Right cardiac atrium (tissue), 5 donors: ENCODE measurements at regions not wholly inside any gene's neighbourhood (a gene's known extent, or its start where the extent isn't known, plus 50 kb on each side); places are given as distances from the start of the nearest gene placed in this dataset.

Experiments used
- ATAC-seq, 2 donors: fragments of 200-7000 bp; cut with Tn5 transposase; one replicate each; pipeline versions ENCODE4 v1.8.0 to v1.9.1; 2020; ENCODE audit warnings: moderate library complexity in 2 of 2, mild to moderate bottlenecking in 1 of 2
- DNase-seq, 3 donors: peaks; one replicate each; pipeline ENCODE4 v3.0.0-alpha.2; 2020
- H3K27ac ChIP-seq: one replicate; pipeline ENCODE4 v1.5.1; 2013; ENCODE audit warnings: mild to moderate bottlenecking, low read length, control low read depth, moderate library complexity
- H3K27me3 ChIP-seq: one replicate; pipeline ENCODE4 v1.6.1; 2013; ENCODE audit not compliant: control insufficient read depth, insufficient read depth
- H3K4me1 ChIP-seq: one replicate; pipeline ENCODE4 v1.6.1; 2013; ENCODE audit warnings: low read length; ENCODE audit not compliant: control insufficient read depth, insufficient read depth
- H3K4me3 ChIP-seq: one replicate; pipeline ENCODE4 v1.5.1; 2013; ENCODE audit warnings: low read length, control low read depth
- H3K9me3 ChIP-seq: one replicate; pipeline ENCODE4 v1.6.1; 2013; ENCODE audit warnings: low read length; ENCODE audit not compliant: control insufficient read depth
- WGBS: extraction: QIAGEN DNeasy Blood & Tissue Kit; methylation state at CpG from one replicate; pipeline ENCODE4 v1.1.7; 2013; 5-methylcytosine and 5-hydroxymethylcytosine counted together
- intact Hi-C, 4 donors: fragments of 100-400 bp; cut with DNase I; formaldehyde crosslinking; loops; one replicate each; pipeline versions ENCODE4 v1.11.0 to v1.14.0; 2022 to 2023
- donor health status: healthy with polysubstance abuse.
- donor health status: DM: no; HTN: yes; CAD: no.
- donor health status: DM: no; HTN: no; CAD: no.
- donor health status: DM: no; HTN: yes; CAD: no; lungs with severe emphysema.
- donor health status: DM: yes; HTN: yes; CAD: no.

DNA sequence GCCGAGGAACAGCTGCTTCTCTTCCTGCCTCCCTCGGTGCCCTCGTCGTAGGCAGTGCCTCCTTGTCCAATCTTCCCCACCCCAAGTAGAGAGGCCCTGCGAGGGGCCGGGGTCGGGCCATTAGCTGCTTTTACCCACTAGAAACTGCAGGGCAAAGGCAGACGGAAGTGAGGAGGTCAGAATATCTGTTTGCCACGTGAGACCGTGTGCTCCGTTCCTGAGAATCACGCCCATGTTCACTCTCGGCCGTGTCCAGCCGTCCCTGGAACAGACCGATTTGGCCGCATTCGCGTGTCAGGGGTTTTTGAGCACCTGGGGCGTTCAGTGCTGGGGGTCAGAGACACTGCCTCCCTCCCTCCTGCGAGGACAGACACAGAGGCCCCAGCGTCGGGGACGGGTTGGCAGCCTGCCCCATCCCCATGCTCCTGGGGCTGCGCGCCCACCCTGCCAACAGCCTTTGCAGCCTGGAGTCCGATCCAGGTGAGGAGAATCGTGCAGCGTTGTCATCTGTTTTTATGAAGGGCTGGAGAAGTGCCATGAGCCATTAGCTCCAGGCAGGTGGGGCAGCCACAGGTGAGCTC is 982.2 kb downstream of the BRD1 start:
- WGBS = 83% methylated on average over 29 of the region's 29 CpGs
- intact Hi-C loops = no loop called here
- Histone ChIP-seq H3K4me3 (no peak overlapping the region), H3K27me3 (no peaks in the 10 kb centered on the region), H3K27ac (no peak overlapping the region), H3K4me1 (no peaks in the 10 kb centered on the region), H3K9me3 (no peaks in the 10 kb centered on the region)
- DNase-seq = peak in 1 of 3 donors; percentile 22
- no peak for ATAC-seq

DNA sequence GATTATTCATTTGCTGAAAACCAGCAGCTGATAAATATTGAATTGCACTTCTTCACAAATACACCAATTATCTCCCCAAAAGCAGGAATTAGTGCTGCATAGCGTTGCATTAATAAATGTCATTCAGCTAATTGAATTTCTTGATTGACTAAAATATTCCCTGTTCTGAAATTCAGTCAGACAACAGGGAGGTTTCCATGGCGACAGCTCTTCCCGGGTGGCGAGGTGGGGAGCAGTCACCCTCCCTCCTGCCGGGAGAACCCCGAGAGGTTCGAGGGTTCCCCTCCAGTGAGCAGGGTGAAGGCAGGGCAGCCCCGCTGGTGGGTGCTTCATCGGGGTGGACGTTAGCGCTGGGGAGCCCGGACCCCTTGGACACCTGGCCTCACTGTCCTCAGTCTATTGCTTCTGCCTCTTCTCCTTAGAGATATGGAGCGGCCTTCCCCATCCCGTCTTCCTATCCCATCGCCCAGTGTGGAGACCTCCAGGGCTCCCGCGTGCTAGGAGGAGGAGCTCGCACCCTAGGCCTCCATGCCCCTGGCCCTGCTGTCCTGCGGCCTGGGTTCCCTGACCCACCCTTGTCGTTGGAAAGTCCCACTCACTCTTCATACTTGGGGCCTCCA is 983.5 kb downstream of the BRD1 start:
- Histone ChIP-seq H3K4me3 (no peak overlapping the region), H3K9me3 (no peaks in the 10 kb centered on the region), H3K27me3 (no peaks in the 10 kb centered on the region), H3K27ac (no peak overlapping the region), H3K4me1 (no peaks in the 10 kb centered on the region)
- DNase-seq (peak in 1 of 3 donors; percentile 16), ATAC-seq (no peak)
- intact Hi-C loops = no loop called here
- 85% methylated on average over 20 of the region's 20 CpGs for WGBS

DNA sequence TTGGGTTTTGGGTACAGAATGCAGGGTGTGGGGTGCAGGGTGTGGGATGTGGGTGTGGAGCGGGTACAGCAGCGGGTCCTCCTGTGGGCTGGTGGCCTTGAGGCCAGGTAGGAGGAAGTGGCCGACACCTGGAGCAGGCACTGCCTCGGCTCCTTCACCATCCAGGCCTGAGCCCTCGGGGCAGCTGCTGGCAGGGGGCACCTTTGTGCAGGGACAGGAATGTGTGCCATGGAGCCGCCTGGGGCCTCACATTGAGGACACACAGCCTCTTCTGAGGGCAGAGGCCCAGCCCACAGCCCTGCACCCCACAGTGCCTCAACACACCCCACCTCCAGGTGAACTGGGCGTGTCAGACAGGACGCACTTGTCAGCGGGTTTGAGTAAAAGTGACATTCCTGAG is 984.0 kb downstream of the BRD1 start:
- peak in 1 of 3 donors; percentile 21 for DNase-seq
- Histone ChIP-seq H3K27me3 (no peaks in the 10 kb centered on the region), H3K27ac (no peak overlapping the region), H3K9me3 (no peaks in the 10 kb centered on the region), H3K4me1 (no peaks in the 10 kb centered on the region), H3K4me3 (no peak overlapping the region)
- no peak for ATAC-seq
- intact Hi-C loops = no loop called here
- 77% methylated on average over 9 of the region's 9 CpGs for WGBS

DNA sequence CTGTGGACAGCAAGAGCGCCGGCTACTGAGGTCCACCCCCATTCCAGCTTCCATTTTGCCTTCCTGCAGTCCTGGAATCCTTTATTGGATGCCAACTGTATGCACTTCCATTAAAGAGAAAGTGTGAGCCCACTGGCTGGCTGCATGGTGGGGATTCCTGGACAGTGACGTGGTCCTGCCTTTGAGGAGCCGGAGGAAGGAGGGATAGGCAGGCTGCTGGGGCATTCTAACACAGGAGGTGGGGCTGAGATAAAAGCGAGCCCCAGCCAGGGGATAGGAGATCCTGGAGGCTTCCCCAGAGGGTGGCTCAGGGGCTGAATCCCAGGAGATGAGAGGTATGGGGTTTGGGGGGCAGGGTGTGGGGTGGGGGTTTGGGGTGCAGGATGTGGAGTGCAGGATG is 984.7 kb downstream of the BRD1 start:
- DNase-seq (no peak), ATAC-seq (no peak)
- intact Hi-C loops = no loop called here
- Histone ChIP-seq H3K4me3 (no peak overlapping the region), H3K4me1 (no peaks in the 10 kb centered on the region), H3K27ac (no peak overlapping the region), H3K27me3 (no peaks in the 10 kb centered on the region), H3K9me3 (no peaks in the 10 kb centered on the region)
- 63% methylated on average over 5 of the region's 5 CpGs for whole genome bisulfite sequencing

DNA sequence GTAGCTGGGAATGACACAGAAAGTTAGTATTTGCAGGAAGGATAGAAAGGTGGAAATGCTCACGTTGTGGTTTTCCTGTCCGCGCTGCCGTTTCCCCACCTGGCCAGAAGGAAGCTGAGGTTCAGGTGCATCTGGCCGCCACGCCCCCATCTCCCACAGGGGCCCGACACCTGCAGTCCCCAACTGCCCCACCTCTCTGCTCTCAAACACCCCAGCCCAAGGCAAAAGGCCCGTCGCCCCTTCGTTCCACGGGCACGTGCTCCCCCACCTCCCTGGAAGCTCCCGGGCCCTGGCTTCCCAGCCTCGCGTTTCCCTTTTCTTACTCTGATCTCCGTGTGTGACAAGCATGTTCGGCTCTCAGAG is 985.1 kb downstream of the BRD1 start:
- Histone ChIP-seq H3K27me3 (no peaks in the 10 kb centered on the region), H3K4me1 (no peaks in the 10 kb centered on the region), H3K9me3 (no peaks in the 10 kb centered on the region), H3K27ac (no peak overlapping the region), H3K4me3 (no peak overlapping the region)
- DNase-seq (peak in 1 of 3 donors; percentile 16), ATAC-seq (no peak)
- intact Hi-C loops = no loop called here
- WGBS = 81% methylated on average over 17 of the region's 17 CpGs

DNA sequence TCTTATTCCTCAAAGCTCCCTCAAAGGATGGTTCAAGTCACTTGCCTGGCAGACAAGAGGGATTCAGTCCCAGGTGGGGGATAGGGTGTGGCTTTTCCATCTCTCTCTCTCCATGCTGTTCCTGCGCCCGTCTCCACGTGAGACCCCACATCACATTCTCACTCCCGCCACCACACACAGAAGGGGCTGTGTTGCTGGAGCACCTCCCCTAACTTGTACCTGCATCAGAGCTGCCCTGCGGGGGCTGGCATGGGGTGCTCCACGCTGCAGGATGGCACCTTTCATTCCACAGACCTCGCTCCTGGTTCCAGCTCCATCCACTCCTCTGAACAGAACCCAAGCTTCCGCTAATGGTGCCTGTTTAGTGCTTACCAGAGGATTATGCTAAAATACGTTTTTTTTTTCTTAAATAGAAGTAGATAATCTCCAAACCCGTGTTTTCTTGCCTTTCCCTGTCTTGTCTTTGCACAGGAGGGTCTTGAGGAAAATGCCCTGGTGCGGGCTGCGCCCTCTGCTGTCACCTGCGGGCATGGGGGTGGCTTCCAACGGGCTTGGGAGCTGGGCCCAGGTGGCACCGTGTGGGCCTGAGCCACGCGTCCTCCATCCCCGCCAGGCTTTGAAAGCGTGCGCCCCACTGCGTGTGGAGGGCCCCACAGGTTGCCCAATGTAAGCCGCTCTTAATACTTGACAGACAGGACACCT is 985.6 kb downstream of the BRD1 start:
- Histone ChIP-seq H3K4me1 (no peaks in the 10 kb centered on the region), H3K27me3 (no peaks in the 10 kb centered on the region), H3K4me3 (no peak overlapping the region), H3K9me3 (no peaks in the 10 kb centered on the region), H3K27ac (no peak overlapping the region)
- 81% methylated on average over 22 of the region's 22 CpGs for WGBS
- ATAC-seq = no peak
- intact Hi-C loops = no loop called here
- DNase-seq = peak in 1 of 3 donors; percentile 2

DNA sequence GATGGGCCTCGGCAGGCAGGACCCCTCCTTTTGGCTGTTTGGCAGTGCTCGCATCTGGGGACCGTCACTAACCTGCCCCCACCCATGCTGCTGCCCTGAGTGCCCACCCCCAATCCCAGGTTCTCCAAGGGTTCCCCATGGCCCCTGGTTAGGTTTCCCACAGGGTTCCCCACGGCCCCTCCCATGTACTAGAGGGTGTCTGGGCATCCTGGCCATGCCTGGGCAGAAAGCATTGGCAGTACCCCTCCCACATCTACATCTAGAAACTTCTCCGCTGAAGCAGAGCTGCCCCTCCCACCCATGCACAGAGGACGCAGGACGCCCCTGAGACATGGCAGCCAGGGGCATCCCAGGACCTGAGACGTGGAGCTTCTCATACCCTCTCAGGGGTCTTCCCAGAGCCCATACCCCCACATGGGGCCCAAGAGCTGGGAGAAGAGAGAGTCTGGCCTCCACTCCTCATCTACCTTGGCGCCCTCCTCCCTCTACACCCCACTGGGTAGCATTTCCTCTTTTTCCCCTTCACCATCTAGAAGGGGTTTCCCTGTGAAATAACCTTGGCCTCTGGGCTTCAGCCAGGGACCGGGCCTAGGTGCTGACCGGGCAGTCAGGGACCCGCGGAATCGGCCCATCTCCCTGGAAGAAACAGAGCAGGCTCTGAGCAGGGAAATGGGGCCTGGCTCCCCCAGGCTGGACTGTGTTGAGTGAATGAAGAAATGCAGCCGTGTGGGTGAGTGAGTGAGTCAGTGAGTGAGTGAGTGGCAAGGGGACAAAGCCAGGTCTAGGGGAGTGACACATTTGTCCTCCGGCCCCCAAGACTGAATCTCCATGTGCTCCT is 987.3 kb downstream of the BRD1 start:
- H3K4me1 ChIP-seq = no peaks in the 10 kb centered on the region
- H3K27ac ChIP-seq = no peak overlapping the region
- H3K9me3 ChIP-seq = no peaks in the 10 kb centered on the region
- DNase-seq (peak in 1 of 3 donors; percentile 2), ATAC-seq (no peak)
- H3K27me3 ChIP-seq = no peaks in the 10 kb centered on the region
- 81% methylated on average over 16 of the region's 16 CpGs for WGBS
- H3K4me3 ChIP-seq = no peak overlapping the region
- intact Hi-C loops = no loop called here

DNA sequence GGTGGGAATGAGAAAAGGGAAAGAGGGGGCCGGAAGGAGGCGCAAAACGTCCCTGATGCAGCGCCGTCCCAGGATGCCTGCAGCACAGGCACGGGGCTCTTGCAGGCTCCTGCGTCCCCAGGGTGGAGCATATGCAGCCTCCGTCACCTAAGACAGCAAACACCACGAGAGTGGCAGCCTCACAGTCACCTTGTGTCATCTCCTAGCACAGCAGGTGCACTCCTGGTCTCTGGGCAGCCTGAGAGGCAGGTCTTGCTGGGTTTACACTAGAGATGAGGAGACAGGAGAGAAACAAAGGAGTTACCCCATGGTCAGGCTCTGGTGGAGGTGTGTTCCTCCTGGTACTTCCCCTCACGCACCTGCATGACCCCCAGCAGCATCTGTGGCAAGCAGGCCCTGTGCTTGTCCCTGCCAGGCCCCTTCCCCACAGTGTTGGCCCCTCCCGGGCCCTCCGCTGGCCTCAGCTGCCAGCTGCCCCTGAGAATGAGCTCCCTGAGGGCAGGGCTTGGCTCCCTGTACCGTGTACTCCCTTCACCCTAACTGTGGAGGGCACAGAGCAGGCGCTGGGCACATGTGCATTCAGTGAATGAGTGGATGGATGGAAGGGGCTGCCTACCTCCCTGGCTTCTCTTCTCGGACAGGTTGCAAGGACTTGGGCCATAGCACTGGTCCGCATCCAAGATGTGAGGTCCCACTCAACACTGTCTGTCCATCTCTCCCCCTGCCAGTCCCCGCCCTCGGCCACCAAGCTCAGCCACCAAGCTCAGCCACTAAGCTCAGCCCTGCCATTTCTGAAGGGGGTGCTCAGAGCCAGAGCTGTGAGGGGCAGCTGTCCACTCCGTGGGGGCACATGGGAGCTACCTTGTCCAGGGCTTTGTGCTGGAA is 988.6 kb downstream of the BRD1 start:
- ATAC-seq (no peak), DNase-seq (peak in 1 of 3 donors; percentile 16)
- H3K27me3 ChIP-seq = no peaks in the 10 kb centered on the region
- intact Hi-C loops = no loop called here
- no peaks in the 10 kb centered on the region for H3K9me3 ChIP-seq
- H3K27ac ChIP-seq = no peak overlapping the region
- no peak overlapping the region for H3K4me3 ChIP-seq
- WGBS = 73% methylated on average over 19 of the region's 19 CpGs
- no peaks in the 10 kb centered on the region for H3K4me1 ChIP-seq

DNA sequence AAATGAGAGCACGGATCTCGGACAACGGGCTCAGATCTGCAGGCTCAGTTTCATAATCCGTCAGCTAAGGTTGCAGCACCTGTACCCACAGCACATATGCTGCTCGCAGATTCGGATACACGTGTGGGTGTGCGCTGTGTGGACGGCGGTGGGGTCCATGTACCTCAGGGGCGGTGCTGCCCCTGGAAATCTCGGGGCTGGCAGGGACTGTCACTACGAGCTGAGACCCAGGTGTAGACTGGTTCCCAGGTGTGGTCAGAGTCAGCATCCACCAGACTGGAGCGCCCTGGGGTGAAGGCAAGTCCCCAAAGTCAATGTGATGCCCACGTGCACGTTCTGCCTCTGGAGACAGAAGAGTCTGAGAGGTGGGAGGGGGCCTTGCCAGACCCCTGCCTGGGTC is 989.3 kb downstream of the BRD1 start:
- Histone ChIP-seq H3K27ac (no peak overlapping the region), H3K4me3 (no peak overlapping the region), H3K27me3 (no peaks in the 10 kb centered on the region), H3K9me3 (no peaks in the 10 kb centered on the region), H3K4me1 (no peaks in the 10 kb centered on the region)
- ATAC-seq (no peak), DNase-seq (no peak)
- intact Hi-C loops = no loop called here
- 83% methylated on average over 16 of the region's 16 CpGs for WGBS

DNA sequence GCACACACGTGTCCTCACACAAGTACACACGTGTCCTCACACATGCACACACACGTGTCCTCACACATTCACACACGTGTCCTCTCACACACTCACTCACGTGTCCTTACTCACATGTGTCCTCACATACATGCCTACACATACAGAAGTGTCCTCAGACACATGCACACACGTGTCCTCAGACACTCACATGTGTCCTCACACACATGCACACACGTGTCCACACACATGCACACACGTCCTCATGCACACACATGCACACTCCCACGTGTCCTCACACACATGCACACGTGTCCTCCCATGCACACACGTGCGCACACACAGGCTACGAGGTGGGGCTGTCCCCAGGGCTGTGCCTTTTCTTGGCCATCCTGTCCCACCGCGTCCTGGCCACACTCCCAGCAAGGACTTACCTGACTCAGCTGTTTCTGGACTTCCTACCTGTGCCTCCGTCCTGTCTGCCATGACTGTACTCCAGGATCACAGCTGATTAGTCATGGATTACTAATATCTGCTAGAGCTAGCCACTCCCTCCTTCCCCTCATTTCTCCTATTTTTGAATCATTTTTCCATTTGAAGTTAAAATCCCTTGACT is 990.2 kb downstream of the BRD1 start:
- intact Hi-C loops = no loop called here
- no peak overlapping the region for H3K4me3 ChIP-seq
- no peaks in the 10 kb centered on the region for H3K27me3 ChIP-seq
- DNase-seq (no peak), ATAC-seq (no peak)
- 75% methylated on average over 16 of the region's 16 CpGs for WGBS
- H3K4me1 ChIP-seq = no peaks in the 10 kb centered on the region
- H3K27ac ChIP-seq = no peak overlapping the region
- no peaks in the 10 kb centered on the region for H3K9me3 ChIP-seq
